ENCODE measurements at regions not wholly inside any gene's neighbourhood (a gene's known extent, or its start where the extent isn't known, plus 50 kb on each side); places are given as distances from the start of the nearest gene placed in this dataset.

GRCh38 chr18:25646971-25647370 lies 295.0 kb upstream of the ZNF521 start:
- TF ChIP-seq YY1 (IDR thresholded peaks at IDR 0.05; ENCODE audit: low read depth), result no peak
- no peak for TF ChIP-seq RAD21 (IDR thresholded peaks at IDR 0.05; ENCODE audit: low read depth)
- TF ChIP-seq CEBPB (IDR thresholded peaks at IDR 0.05), result no peak
- no peak for TF ChIP-seq TCF12 (IDR thresholded peaks at IDR 0.05; ENCODE audit: low read depth)
- no peak for TF ChIP-seq EGR1 (IDR thresholded peaks at IDR 0.05)
- no peak for TF ChIP-seq REST (IDR thresholded peaks at IDR 0.05; ENCODE audit: low read depth)
- TF ChIP-seq TEAD4 (IDR thresholded peaks at IDR 0.05), result no peak

All from Ishikawa (cell line).